ENCODE measurements at regions not wholly inside any gene's neighbourhood (a gene's known extent, or its start where the extent isn't known, plus 50 kb on each side); places are given as distances from the start of the nearest gene placed in this dataset.

DNA sequence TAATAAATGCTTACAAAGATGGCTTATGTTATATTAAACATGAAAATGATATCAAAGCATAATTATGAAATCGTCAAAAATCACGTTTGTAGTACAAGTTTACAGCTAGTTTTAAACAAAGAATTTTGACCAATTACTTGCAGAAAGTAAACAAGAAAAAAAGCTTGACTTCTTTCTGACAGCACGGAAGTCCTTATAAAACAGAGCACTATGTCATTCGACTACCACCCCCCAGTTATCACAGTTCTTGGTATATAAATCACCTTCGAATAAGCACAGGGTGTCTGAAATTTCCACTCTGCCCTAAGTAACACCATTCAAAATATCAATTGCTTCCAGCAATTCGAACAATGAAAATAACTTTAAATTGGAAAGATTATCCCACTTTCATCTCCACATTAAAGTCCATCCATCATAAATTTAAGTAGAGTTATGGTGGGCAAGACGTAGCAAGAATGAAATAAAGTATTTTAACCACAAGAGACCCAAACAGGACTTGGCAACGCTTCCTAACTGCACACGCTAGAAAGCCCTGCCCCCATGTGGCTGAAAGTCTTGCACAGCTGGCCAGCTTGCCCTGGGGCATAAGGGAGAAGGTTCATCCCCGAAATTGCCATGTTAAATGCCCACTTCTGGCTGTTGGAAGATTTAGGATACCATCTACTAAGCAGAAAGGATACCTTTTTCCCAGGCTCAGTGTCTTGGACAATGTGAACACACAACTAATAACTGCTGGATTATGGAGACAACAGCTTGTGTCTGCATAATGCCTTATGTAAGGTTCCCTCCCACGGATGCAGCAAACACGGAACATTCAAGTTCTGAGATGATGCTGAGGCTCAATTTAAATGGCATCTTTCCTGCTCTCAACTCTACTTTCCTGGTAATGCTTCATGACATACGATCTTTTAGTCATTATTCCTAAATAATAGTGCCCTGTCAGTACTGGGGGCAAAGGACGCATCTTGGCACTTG is 116.4 kb upstream of the TJP1 start:
- FAIRE-seq, result no peak
- no peak for DNase-seq (ENCODE audit: insufficient read length, low spot score)
- TF ChIP-seq POLR2A (IDR thresholded peaks at IDR 0.05; ENCODE audit: low read depth, low read length), result no peak

DNA sequence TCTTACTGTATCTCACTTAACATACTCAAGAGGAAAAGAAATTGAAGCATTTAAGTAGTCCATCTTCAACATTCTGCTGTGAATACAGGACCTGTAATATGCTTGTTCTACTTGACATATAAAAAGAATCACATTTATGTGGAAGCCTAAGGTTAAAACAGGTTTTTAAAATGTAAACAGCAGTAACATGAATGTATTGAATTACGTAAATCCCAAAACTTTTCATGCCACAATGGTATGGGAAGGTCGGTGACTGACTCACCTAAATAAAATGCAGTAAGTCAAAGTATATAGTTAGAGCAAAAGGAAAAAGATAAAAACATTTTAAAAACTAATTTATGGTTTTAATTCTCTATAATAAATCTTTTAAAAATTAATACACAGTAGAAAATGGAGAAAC is 115.7 kb upstream of the TJP1 start:
- FAIRE-seq (no peak), DNase-seq (ENCODE audit: insufficient read length, low spot score) (no peak)
- TF ChIP-seq POLR2A (IDR thresholded peaks at IDR 0.05; ENCODE audit: low read depth, low read length), result no peak

DNA sequence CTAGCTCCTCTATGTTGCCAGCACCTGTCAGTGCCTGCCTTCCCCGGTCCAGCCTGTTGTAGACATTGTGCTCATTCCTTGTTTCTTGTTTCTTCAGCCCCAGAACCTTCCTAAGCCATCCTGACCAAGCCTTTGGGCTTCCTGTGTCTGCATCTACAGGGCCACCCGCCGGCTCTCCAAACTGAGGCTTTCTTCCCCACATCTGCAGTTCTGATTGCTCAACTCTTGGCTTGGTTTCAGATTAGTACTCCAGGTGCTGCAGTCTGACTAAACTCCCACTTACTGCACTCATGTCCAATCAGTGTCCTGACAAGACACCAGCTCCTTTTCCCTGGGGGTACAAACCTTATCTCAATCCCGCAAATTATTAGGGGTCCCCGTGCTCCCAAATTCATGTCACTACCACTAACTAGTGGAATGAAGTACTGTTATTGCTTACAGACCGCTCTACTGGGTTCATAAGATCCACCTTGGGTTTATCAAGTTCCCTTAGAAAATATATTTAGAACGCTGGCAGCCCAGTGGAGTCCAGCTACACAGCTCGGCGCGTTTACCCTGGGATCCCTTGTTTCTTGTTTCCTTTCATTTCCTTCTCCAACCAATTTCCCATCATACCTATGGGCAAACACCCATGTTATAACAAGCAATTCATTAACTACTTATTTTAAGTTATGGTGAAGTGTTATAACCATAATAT is 114.2 kb upstream of the TJP1 start:
- no peak for TF ChIP-seq POLR2A (IDR thresholded peaks at IDR 0.05; ENCODE audit: low read depth, low read length)
- FAIRE-seq (peak; percentile 6), DNase-seq (ENCODE audit: insufficient read length, low spot score) (no peak)

DNA sequence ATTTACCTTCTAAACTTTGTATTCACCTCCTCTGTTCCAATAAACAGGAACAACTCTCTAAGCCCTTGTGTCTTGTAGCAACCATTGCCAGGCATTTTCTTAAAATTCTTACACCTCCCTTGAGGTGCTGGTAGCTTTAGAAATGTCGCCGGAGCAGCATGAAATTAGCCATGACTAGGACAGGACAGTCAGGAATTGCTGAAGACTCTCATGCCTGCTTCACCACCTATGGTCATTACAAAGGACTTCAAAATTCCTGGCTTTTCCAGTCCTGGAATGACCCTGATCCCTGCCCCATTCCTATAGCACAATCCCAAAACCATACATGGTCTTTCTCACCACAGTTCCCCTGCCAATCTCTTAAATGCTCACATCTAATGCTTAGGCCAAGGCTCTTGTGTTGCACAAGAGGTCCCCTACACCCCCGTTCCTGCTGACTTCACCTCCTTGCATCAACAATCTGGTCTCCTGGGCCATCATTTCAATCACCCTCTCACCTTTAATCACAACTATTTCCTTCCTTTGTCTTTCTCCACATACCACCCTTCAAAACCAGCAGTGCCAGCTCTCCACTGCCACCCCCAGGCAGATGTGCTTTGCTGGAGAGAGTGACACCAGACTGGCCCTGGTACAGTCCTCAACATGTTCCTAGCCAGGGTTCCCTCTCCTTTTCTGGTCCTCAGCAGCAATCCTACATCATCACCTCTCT is 113.2 kb upstream of the TJP1 start:
- FAIRE-seq (no peak), DNase-seq (ENCODE audit: insufficient read length, low spot score) (no peak)
- no peak for TF ChIP-seq POLR2A (IDR thresholded peaks at IDR 0.05; ENCODE audit: low read depth, low read length)

DNA sequence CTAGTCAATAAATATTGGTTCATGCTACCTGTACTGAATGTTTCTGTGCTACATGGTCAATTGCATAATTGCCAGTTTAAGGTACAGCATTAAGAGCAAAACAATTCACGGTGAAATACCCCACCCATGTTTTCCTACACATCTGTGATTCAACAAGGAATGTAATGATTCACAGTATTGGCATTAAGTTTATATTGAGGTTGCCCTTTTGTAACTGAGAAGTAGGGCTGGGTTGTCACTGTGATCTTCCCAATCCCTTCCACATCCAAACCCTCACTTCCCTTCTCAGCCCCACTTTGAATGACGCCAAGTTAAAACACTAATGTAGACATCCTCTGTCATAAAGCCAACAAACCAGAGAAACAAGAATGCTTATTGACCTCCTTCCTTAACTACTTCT is 112.0 kb upstream of the TJP1 start:
- no peak for TF ChIP-seq POLR2A (IDR thresholded peaks at IDR 0.05; ENCODE audit: low read depth, low read length)
- DNase-seq (ENCODE audit: insufficient read length, low spot score) (peak; percentile 24), FAIRE-seq (peak; percentile 99)

DNA sequence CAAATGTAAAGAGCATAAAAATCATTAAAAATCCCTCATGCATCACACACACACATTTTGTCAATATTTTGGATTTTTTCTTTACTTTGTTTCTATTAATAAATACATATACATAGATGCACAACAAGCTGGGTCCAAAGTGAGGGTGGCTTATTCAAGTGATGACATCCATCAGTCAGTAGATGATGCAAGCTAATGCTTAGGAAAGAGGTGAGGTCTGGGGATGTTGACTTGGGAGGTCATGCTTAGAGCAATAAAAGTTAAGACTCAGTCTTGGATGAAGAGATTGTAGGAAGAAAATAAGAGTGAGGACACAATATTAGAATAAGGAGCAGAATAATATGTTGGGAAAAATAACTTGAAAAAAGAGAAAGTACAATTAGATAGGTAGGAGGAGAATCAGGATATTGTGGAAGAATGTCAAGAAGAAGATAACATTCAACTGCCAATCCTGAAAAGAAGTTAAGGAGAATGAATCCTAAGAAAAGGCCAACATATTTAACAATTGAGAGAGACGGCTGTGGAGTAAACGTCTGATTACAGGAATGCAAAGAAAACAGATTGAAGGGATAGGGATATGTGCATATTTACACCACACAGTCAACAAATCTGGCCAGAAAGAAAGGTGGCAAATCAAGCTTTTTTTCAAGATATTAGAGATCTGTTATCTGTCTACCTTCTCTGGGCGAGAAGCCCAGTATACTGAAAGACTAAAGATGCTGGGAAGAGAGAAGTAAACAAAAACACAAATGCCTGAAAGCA is 111.0 kb upstream of the TJP1 start:
- FAIRE-seq (peak; percentile 52), DNase-seq (ENCODE audit: insufficient read length, low spot score) (no peak)
- no peak for TF ChIP-seq POLR2A (IDR thresholded peaks at IDR 0.05; ENCODE audit: low read depth, low read length)

DNA sequence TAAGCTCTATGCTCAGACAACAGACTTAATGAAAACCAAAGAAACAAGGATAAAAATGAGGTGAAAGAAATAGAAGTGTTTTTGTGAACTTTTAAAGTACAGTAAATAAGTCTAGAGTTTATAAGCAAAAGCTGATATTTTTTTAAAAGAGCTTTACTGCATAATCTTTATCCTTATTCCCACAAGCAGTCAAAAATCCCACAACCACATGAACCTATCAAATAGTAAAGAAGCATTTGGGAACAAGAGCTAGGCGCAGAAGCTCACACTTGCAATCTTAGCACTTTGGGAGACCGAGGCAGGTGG is 103.8 kb upstream of the TJP1 start:
- no peak for FAIRE-seq
- TF ChIP-seq POLR2A (IDR thresholded peaks at IDR 0.05; ENCODE audit: low read depth, low read length), result no peak
- no peak for DNase-seq (ENCODE audit: insufficient read length, low spot score)

DNA sequence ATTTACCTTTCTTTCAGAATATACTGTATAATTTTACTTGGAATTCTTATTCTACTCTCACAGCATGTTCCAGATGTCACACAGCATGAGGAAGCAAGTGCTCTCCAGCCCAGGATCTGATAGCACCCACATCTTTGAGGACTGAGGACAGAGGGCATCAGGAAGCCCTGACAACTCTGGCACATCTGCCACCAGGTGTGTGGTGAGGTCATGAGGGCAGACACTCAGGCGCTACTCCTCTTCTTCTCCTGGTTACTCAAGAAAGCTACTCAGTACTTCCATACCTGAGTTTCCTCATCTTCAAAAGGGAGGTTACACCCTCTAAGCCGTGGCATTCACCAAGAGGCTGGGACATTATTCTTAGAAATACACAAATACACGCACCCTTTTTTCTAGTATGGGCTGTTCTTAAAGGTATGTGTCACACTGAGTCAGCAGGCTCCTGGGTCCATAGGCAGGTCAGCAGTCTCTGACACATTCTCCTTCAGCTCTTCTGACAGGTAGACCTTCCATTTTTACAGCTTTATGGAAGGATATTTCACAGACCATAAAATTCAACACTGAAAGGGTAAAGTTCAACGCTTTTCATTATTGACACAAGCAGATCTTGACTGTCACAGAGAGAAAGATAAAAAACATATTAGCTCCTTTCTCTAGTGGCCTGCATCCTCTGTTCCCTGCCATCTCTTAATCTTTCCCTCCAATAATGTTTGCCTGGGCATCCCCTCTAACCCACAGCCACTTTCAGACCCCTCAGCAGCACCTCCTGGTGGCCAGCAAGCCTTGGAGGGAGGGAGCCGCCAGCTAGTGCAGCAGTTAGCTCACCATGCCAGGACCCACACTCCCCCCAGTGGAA is 103.2 kb upstream of the TJP1 start:
- TF ChIP-seq POLR2A (IDR thresholded peaks at IDR 0.05; ENCODE audit: low read depth, low read length), result peak; percentile 32; the same call in 1 of the 2 replicates
- peak; percentile 81 for FAIRE-seq
- peak; percentile 48 for DNase-seq (ENCODE audit: insufficient read length, low spot score)

DNA sequence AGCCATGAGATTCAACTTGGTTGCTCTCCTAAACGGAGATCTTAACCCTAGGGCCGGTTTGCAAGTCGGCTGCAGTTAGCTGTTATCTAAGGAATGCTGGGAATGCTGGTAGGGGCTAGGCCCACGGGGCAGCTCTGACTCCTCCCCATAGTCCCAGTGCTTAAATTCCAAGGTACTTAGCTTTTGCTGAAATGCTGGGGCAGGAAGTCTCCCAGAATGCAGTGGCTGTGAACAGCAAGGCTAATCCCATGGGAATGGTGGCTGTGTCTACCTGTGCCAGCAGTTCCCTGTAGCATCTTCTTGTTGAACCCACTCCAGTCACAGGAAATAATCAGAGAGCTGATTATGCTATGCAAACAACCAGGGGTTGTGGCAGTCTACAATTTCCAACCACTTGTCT is 102.5 kb upstream of the TJP1 start:
- no peak for TF ChIP-seq POLR2A (IDR thresholded peaks at IDR 0.05; ENCODE audit: low read depth, low read length)
- DNase-seq (ENCODE audit: insufficient read length, low spot score), result peak; percentile 49
- FAIRE-seq, result peak; percentile 91

DNA sequence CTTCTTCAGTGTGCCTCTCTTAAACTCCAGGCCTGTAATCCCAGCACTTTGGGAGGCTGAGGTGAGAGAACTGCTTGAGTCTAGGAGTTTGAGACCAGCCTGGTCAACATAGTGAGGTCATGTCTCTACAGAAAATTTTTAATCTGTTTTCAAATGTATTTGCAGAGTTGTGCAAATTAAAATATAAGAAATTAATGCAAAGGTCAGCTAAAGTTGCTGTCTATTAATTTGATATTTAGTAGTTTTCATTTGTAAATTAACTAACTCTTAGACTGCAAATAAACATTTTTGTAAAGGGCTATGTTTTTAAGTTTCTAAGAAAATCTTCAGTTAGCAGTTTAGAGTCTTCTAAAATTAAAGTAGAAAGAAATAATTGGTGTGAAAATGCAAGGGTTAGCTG is 99.9 kb upstream of the TJP1 start:
- TF ChIP-seq POLR2A (IDR thresholded peaks at IDR 0.05; ENCODE audit: low read depth, low read length), result no peak
- DNase-seq (ENCODE audit: insufficient read length, low spot score) (no peak), FAIRE-seq (no peak)

DNA sequence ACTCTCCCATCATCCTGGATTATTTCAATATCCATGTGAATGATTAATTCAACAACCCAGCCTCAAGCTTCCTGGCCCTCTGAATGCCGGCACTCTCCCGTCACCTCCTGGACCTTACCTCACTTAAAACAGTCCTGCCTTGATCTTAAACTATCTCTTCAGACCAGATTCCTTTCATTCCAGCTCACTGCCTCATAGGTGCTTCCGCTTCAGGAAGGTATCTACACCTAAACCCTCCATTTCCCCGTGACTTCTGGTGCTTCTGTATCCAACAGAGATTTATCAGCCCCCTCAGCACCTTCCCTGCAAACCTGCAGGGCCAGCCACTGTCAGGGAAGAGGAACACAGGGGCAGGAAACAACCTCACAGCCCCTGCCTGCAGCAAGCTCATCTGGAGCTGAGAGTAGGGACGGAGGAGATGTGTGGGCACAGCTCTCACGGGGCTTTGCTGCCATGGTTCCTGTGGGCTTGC is 98.9 kb upstream of the TJP1 start:
- TF ChIP-seq POLR2A (IDR thresholded peaks at IDR 0.05; ENCODE audit: low read depth, low read length), result no peak
- FAIRE-seq (no peak), DNase-seq (ENCODE audit: insufficient read length, low spot score) (no peak)

DNA sequence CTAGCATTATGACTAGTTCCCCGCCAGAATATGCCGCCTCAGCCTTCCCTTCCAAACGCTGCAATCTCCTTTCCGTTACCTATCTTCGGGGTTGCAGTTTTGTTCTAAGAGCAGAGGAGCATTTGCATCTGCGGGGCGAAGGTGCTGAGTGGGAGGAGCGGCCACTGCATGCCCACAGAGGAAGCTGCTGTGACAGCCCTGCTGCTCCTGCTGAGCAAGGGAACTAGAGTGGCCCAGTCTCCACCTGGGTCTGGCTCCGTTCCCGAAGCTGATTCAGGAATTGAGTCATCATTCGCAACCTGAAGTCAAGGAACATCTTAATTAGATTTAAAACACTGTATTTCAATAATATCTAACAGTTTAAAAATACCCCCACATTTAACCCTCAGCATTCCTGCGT is 98.2 kb upstream of the TJP1 start:
- FAIRE-seq (peak; percentile 91), DNase-seq (ENCODE audit: insufficient read length, low spot score) (peak; percentile 49)
- TF ChIP-seq POLR2A (IDR thresholded peaks at IDR 0.05; ENCODE audit: low read depth, low read length), result no peak
